ENCODE measurements at regions not wholly inside any gene's neighbourhood (a gene's known extent, or its start where the extent isn't known, plus 50 kb on each side); places are given as distances from the start of the nearest gene placed in this dataset.

GRCh38 chr17:33802349-33803198 lies 452.5 kb upstream of the CCL2 start:
- peak; percentile 55 for ATAC-seq (ENCODE audit: insufficient read depth, low FRiP score)

DNA sequence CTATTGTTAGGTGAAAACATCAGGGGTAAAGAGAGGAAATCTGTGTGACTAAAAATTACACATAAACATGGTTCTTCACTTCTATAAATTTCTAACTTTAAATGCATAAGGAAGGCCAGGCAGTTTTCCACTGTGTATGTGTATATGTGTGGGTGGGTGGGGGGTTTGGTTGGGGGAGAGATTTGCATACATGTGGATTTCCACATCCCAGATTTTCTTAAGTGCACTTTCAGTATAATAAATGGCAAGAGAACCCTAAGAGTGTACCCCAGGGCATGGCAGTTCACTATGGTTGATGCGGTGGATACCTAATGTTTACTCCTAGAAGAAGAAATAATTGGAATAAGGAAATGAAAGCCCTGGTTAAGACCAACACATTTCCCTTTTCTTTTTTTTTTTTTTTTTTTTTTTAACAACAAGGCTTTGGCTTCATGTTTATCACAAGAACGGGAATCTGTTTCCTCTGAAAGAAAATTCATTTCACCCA lies 451.8 kb upstream of the CCL2 start:
- TF ChIP-seq, protein P1, sequence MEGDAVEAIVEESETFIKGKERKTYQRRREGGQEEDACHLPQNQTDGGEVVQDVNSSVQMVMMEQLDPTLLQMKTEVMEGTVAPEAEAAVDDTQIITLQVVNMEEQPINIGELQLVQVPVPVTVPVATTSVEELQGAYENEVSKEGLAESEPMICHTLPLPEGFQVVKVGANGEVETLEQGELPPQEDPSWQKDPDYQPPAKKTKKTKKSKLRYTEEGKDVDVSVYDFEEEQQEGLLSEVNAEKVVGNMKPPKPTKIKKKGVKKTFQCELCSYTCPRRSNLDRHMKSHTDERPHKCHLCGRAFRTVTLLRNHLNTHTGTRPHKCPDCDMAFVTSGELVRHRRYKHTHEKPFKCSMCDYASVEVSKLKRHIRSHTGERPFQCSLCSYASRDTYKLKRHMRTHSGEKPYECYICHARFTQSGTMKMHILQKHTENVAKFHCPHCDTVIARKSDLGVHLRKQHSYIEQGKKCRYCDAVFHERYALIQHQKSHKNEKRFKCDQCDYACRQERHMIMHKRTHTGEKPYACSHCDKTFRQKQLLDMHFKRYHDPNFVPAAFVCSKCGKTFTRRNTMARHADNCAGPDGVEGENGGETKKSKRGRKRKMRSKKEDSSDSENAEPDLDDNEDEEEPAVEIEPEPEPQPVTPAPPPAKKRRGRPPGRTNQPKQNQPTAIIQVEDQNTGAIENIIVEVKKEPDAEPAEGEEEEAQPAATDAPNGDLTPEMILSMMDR (IDR thresholded peaks at IDR 0.05; ENCODE audit: control extremely low read depth, extremely low read depth) = no peak
- Histone ChIP-seq H3K4me1 (ENCODE audit: control insufficient read depth in 5 of 5, insufficient read depth in 5 of 5, low read length in 5 of 5) (peaks cover 0 to 4% (median 0%) of the 10 kb centered on the region in 5 donors), H3K36me3 (ENCODE audit: control insufficient read depth in 4 of 4, insufficient read depth in 4 of 4, low read length in 4 of 4) (no peaks in the 10 kb centered on the region), H3K27me3 (ENCODE audit: control insufficient read depth in 3 of 3, insufficient read depth in 3 of 3, low read length in 2 of 3) (peaks cover 0 to 5% (median 0%) of the 10 kb centered on the region in 3 donors), H3K9ac (ENCODE audit: insufficient read depth in 1 of 2, low read length in 2 of 2) (no peak overlapping the region), H3K9me3 (ENCODE audit: control insufficient read depth in 4 of 4, insufficient read depth in 3 of 4, low read length in 3 of 4) (no peaks in the 10 kb centered on the region), H3K4me3 (no peak overlapping the region), H3K27ac (ENCODE audit: low read depth in 1 of 2, low read length in 1 of 2) (no peak overlapping the region)
- 19 to 30% methylated on average over 2 of the region's 2 CpGs for WGBS, 2 donors
- DNase-seq (no peak), ATAC-seq (ENCODE audit: insufficient read depth, low FRiP score) (no peak)

More at GRCh38 chr17:33802349-33803198, 452.5 kb upstream of the CCL2 start:
- Histone ChIP-seq H3K9me3 (ENCODE audit: control insufficient read depth in 4 of 4, insufficient read depth in 3 of 4, low read length in 3 of 4) (no peaks in the 10 kb centered on the region), H3K4me1 (ENCODE audit: control insufficient read depth in 5 of 5, insufficient read depth in 5 of 5, low read length in 5 of 5) (peaks cover 0 to 4% (median 0%) of the 10 kb centered on the region in 5 donors), H3K27ac (ENCODE audit: low read depth in 1 of 2, low read length in 1 of 2) (peak overlapping the region in 1 of 2 donors; percentile 58), H3K9ac (ENCODE audit: insufficient read depth in 1 of 2, low read length in 2 of 2) (no peak overlapping the region), H3K36me3 (ENCODE audit: control insufficient read depth in 4 of 4, insufficient read depth in 4 of 4, low read length in 4 of 4) (no peaks in the 10 kb centered on the region), H3K4me3 (no peak overlapping the region), H3K27me3 (ENCODE audit: control insufficient read depth in 3 of 3, insufficient read depth in 3 of 3, low read length in 2 of 3) (peaks cover 0 to 5% (median 0%) of the 10 kb centered on the region in 3 donors)
- peak in 1 of 3 donors; percentile 4 for DNase-seq
- TF ChIP-seq, protein P1 (IDR thresholded peaks at IDR 0.05; ENCODE audit: control extremely low read depth, extremely low read depth) = no peak
- 60 to 73% methylated on average over 10 of the region's 10 CpGs for WGBS, 2 donors

DNA sequence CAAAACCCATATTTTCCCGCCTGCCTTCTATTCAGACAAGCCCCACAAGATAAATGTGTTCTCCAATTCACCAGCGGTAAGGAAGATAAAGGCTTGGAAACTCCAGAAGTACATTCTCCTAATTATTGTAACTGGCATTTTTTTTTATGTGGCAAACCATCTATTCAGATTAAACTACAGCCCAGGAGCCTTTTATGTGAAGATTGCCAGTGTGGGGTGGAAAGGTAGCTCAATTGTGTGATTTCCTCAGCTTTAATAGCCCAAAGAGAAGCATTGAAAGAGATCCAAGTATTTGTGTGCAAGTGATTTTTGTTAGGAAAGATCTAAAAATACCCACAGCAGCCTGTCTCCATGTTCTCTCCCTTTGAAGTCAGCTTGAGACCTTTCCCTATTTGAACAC lies 451.4 kb upstream of the CCL2 start:
- H3K27me3 ChIP-seq (ENCODE audit: control insufficient read depth in 3 of 3, insufficient read depth in 3 of 3, low read length in 2 of 3) = peaks cover 0 to 5% (median 0%) of the 10 kb centered on the region in 3 donors
- peaks cover 0 to 4% (median 0%) of the 10 kb centered on the region in 5 donors for H3K4me1 ChIP-seq (ENCODE audit: control insufficient read depth in 5 of 5, insufficient read depth in 5 of 5, low read length in 5 of 5)
- H3K9ac ChIP-seq (ENCODE audit: insufficient read depth in 1 of 2, low read length in 2 of 2) = no peak overlapping the region
- no peak for ATAC-seq (ENCODE audit: insufficient read depth, low FRiP score)
- H3K9me3 ChIP-seq (ENCODE audit: control insufficient read depth in 4 of 4, insufficient read depth in 3 of 4, low read length in 3 of 4) = no peaks in the 10 kb centered on the region
- H3K36me3 ChIP-seq (ENCODE audit: control insufficient read depth in 4 of 4, insufficient read depth in 4 of 4, low read length in 4 of 4) = no peaks in the 10 kb centered on the region
- H3K4me3 ChIP-seq = no peak overlapping the region
- no peak overlapping the region for H3K27ac ChIP-seq (ENCODE audit: low read depth in 1 of 2, low read length in 1 of 2)
- no peak for DNase-seq
- TF ChIP-seq, protein P1 (IDR thresholded peaks at IDR 0.05; ENCODE audit: control extremely low read depth, extremely low read depth) = no peak
- 20 to 42% methylated on average over 2 of the region's 2 CpGs for WGBS, 2 donors

Measured in lung (tissue), 11 donors.